ENCODE measurements at regions not wholly inside any gene's neighbourhood (a gene's known extent, or its start where the extent isn't known, plus 50 kb on each side); places are given as distances from the start of the nearest gene placed in this dataset.

DNA sequence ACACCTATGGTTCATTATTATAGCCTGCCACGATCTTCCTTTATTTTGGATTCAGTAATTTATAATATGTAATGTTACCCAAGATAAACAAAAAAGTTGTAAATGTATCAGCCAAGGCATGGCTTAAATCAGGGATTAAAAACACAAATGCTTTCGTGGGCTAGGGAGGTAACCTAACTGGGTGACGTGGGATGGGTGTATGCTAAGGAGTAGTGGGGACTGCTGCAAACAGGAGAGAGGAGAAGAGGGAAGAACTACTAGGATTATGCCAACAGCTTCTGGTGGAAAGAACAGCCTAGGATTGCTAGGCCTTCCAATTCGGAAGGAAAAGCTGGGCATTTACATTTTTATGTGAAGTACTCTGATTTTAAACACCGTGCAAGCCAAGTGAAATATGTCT is 244.8 kb upstream of the POU3F2 start:
- no peak for DNase-seq

DNA sequence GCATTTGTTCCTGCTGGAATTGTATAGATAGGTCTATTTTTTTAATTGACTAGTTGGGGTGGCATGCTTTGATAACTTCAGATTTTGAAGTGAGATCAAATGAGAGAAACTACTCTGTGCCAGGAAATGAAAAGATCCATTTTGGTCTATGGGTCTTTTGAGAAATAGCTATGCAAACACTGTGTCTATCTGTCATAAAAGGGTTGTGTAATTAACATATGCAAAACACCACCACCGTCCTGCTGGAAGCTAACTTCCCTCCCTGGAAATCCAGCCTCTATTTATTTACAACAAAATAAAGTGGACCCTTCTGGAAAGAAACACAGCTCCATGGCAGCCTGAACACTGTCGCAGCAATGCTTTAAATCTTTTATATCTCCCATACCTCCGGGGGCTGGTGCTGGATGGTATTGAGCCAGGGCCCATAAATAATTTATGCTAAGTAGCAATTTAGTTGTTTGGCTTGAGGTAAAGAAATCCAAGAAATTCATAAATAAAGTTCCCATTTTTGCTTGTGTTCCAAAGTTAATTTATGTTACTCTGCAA is 244.2 kb upstream of the POU3F2 start:
- no peak for DNase-seq

DNA sequence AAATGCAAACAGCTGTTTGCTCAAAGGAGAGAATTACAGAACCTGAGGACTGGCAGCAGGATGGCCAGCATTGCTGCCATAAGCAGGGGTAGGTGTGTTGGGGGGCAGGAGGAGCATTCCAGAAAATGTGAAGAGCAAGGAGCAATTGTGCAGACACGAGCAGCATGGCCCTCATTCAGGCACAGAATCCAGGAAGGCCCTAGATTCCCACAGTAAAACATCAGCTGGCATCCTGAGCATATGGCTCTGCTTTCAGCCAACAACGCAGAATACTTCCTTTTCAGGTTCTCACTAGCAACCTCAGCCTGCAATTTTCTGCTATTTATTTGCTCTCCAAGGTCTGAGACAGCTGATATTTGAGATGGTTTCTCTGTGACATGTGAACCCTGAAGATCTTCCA is 243.4 kb upstream of the POU3F2 start:
- no peak for DNase-seq

DNA sequence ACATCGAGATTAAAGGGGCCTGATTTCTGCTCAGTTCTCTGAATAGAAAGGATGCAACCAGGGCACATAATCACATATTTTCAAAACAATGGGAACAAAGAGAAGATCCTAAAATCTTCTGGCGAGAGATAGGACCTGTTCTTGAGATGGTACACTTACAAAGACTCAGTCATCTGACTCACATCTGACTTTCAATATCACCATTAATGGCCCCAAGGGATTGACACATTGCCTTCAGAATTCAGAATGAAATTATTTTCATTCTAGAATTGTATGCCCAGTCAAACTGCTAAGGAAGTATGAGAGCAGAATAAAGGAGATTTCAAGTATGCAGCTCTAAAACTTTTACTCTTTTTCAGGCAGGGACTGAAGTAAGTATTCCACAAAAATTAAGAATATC is 240.7 kb upstream of the POU3F2 start:
- DNase-seq = no peak

DNA sequence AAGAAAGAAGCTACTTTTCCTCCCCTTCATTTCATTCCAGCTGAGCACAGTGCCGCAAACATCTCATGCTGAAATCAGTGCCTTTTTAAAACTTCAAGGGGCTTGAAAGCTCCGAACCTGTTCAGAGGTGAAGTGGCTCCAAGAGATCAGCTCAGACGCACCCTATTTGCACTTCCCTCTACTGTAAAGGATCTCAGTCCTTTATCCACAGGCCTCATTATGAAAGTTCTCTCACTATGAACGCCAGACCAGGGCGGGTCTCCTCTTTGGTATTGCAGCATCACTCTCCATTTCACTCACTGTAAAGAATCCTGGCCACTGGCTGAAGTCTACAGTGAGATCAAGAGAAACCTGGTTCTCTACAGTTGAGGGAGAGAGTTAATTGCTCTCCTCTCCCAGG is 232.7 kb upstream of the POU3F2 start:
- no peak for DNase-seq

DNA sequence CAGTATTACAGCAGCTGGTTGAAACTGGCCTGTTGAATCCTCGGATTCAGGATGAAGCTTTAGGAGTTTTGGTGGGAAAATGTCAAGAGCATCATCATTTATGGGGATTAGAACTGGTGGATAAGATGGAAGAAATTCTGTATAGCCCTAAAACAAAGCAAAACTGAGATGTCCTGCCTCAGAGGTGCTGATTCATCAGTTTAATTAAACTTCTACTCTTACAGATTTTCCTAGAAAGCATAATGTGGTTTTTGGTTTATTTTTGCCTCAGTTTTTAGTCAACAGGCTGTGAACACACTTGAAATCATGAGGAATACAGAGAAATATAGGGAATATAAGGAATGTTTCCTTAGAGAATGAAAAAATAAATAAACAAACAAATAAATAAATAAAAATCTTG is 228.7 kb upstream of the POU3F2 start:
- DNase-seq = no peak

DNA sequence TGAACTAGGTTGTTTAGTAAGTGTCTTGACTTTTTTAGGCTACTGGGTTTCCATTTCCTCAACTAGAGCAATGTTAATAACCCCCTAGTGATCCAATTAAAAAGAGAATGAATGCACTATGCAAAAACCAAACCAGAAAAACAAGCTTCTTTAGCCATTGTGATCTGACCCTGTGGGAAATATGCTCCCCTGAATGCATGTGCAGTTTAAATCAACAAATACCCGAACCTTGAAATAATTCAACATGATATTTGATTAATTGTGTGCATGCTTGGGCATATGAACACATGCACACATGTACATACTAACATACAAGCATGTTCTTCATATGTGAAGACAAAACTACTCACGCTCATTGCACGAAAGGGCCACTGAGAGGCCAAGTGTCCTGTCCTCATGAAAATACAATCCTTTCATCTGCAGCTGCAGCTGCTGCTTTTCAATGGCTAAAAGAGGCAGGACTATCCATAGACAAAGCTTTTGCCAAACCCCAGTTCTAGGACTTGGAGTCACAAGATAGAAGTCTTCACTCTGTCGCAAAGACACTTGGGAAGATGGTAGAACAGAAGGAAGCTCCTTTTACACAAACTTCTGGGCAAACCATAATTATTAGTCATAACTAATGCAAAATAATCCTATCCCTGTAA is 207.1 kb upstream of the POU3F2 start:
- no peak for DNase-seq

DNA sequence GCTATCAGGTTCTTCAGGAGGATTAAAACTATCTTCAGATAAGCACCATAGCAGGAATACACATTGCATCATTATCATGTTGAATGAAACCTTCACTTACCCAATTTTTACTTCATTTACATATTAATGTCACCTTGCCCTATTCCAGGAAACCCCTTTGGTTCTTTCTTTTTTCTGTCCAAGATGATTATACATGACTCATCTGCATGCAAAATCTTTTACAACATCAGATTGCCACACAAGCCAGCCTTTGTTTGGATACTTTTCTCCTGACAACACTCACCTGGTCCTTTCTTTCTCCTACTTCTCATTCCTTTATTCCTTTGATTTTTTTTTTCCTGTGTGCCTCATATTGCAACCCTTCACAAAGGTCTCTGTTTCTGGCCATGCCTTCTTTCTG is 200.5 kb upstream of the POU3F2 start:
- no peak for DNase-seq

DNA sequence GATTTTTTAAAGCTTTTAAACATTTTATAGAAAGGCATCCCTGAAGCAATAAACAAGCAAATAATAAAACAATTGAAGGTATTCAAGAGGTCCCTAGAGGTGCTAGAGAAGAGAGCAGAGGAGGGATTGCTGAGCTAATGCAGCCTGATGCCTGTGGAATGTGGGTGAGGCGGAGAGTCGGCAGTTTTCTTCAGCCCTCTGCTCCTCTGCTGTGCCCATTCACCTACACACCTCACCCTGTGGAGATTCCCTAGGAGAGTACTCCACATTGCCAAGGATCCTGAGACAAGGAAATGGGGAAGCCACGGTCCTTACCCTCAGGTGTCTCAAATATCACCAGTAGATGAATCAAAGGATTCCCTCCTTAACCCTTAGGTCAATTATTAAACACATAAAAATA is 199.8 kb upstream of the POU3F2 start:
- no peak for DNase-seq

DNA sequence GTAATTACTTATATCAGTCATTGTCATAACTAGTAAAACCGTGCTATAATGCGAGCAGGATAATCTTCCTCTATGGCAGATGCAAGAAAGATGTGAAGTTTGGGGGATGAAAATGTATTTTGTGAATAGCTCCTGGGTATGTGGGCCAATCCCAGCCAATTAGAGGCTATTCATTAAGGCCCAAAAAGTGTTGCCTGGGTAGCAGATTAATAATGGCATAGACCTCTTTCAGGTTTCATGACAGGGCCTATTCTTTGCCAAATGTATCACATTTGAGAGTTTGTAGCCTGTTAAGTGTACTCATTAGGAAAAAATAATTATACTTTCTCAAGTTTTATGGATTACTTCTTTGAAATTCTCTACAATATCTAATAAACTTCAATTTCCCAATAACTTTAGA is 199.2 kb upstream of the POU3F2 start:
- DNase-seq = peak in 1 of 56 donors; percentile 24

DNA sequence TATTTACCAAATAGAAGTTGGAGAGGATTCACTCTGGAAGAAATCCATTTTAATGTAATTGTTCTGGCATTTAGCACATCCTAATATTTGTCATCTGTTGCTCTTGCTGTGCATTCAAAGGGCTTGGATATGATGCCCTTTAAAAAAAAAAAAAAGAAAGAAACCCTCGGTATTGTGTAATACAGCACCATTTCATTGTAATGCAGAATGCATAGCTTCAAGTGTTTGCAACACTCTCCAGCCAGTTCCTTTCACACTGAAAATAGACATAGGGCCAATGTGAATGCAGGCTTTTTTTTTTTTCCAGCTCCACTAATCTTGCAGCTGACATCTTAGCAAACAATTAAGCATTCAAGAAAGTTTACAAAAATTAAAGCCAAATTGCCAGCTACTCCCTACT is 197.4 kb upstream of the POU3F2 start:
- no peak for DNase-seq

DNA sequence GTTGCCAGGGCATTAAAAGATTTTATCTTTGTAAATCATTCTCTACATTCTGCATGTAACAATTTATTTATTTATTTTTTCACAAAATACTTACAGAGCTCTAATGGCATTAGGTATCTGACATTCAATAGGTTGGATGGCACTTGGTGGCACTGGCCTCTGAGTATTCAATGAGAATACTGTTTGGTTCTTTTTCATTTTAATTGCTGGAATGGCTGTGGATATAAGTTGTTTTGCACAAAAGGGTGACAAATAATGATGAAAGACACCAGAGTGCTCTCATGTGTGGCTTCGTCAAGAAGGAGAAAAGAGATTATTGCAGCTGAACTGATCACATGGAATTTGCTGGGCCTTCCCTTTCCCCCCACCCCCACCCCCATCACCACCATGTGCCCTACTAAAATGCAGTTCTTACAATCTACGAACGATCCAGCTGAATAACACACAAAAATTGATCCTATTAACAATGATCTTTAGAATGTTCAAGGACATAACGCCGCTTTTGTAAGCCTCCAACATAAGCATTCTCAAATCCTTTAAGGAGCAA is 195.2 kb upstream of the POU3F2 start:
- no peak for DNase-seq

DNA sequence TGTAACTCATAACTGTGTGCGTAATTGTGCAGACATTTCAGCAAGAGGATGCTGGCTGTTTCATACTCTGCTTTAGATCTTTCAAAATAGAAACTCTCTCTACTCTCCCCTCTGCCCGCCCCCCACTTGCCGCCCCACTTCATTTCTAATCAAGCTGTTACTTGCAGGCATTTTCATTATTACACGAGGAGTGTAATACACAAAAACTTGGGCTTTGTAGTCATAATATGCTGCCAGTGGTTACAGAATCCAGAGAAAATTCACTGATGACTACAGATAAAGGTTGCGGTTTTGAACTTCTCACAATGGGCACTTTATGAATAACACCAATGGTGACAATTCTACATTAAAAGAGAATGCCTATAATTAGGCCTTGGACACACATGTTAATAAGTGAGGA is 194.0 kb upstream of the POU3F2 start:
- no peak for DNase-seq

DNA sequence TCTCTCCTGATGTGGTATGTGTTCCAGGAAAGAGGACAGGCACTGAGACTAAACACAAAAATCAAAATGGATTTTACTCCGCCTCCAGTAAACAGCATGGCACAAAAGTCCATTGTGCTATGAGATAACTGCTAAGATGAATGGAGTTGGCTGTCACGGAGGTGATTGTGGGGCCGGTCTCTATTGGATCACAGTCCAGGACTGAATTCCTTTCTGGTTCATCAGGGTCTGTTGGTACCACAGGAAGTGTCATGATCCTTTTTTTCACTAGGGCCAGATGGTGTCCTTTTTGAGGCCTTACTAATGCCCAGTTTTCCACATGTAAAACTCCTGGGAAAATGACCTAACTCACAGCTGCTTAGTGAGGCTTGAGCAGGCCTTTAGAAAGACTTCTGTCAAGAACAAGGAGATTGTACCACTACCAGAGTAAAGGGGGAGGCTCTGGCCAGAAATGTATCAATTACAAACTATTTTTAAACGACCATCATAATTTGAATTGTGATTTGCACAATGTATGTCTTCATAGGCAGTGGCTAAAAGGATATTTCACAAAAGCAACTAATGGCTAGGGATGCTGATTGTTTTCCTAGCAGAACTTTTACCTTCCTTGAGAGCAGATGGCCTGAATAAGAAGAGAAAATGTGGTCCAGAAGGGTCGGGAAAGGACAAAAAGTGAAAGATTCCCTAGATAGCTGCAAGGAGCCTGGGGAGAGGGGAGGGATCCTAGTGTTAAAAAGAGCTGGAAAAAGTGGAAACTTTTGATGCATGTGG is 192.2 kb upstream of the POU3F2 start:
- peak in 33 of 56 donors; percentile 2 to 71 (median 27) for DNase-seq

DNA sequence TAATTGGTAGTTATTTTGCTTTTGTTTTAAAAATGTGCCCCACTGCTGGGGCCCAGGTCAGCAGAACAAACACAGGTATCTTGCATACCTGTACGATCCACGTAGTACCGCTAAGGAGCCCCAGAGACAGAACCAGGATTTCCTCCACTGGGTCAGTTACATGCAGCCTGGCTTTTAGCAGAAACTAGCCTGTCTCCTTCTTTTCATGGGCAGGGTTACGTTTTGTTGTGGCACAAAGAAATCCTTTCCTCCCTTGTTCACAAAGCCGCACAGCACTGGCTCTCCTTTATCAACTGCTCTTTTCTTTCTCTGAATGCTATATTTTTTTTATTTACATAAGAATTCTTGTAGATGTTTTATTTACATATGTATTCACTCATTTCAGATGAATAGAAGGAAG is 190.3 kb upstream of the POU3F2 start:
- DNase-seq = no peak

DNA sequence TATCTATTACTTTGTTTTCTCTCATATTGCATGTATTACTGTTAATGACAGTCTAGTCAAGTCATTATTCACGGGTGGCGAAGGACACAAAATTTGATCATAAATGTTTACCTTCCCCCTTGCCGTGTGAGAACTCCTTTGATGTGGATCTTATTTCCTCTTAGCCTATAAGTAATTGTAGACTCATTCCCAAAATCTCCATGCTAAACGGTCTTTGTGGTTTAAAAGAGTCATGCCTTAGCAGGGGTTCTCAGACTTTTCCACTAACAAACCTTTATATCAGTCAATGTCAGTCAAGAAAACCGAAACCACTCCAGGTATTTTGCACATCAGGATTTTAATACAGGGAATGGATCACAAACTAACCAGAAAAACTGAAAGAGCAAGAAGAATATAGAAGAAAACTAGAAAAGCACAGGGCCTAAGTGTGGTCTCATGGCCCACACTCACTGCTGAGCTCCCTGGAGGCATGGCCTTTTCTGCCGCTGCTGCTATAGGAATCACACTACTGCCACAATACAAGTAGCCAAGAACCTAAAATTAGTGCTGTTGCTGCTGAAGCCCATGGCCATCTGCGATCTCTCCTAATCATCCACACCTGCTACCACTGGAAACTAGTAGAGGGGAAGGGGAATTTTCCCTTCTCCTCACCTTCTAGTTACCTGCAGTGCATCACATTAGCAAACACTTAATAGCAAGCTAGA is 186.0 kb upstream of the POU3F2 start:
- no peak for DNase-seq

DNA sequence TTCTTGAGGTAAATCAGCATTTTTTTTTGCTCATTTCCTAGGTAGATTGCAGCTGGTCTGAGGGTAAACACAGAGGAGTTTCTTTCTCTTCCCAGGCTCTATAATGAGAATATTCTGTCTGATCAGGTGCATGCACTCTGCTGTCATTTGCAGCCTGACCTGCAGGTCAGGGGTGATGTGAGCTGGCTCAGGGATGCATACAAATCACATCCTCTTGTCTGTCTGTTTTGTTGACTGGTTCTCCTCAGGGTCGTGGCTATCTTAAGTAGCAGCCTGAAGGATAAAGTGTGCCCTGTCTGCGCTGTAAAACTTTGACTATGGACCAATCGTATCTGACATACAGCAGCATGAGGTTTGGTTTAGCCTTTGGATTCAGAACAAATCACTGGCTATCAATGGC is 183.4 kb upstream of the POU3F2 start:
- no peak for DNase-seq

DNA sequence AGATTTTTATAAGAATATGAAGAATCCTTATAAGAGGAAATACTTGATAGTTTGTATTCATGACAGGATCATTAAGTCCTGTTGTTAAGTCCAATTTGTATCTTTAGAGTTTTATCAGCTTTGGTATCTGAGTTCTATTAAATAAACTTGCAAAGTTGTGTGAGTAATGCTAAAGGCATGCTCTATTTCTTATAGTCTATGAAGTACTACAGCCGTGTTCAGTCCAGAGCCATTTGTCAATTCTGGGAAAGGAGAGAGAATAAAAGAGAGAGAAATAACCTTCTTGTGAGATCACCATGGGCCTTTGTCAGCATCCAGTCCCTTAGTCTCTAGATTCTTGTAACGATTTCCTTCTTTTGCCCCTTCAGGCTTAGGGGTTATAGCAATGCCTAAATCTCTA is 181.2 kb upstream of the POU3F2 start:
- no peak for DNase-seq

DNA sequence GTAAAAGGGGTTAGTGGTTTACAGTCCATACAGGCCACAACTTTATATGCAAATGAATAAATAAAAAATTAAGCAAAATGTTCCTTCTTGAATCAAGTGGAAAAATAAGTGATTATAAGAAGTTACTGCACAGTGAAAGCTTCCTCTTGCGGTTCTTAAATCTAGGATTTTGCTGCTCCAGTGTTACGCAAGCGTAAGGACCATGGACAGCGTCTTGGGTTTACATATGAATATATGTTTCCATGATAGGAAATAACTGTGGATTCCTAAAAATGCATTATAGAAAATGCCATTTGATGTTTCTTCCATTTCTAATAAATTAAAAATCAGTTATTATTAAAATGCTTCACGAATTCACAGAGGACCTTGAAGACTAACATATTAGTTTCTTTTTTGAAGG is 176.6 kb upstream of the POU3F2 start:
- no peak for DNase-seq

DNA sequence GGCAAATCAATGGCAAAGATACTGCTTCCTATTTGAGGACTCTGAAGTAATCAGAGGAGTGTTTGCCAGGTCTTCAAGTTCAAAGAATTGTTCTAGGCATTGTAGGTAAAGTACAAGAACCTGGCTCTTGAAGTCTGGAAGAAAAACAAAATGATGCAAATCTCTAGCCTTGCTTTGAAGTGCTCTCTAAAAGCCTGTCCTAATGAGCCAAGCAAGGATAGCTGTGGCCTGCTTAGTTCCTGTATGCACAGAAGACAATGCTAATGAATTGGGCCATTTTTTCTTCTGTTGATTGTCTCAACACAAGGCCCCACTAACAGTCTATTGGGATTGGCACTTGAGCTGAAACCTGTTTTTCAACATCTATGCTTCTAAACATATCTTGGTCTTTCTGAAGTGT is 165.0 kb upstream of the POU3F2 start:
- DNase-seq = no peak

DNA sequence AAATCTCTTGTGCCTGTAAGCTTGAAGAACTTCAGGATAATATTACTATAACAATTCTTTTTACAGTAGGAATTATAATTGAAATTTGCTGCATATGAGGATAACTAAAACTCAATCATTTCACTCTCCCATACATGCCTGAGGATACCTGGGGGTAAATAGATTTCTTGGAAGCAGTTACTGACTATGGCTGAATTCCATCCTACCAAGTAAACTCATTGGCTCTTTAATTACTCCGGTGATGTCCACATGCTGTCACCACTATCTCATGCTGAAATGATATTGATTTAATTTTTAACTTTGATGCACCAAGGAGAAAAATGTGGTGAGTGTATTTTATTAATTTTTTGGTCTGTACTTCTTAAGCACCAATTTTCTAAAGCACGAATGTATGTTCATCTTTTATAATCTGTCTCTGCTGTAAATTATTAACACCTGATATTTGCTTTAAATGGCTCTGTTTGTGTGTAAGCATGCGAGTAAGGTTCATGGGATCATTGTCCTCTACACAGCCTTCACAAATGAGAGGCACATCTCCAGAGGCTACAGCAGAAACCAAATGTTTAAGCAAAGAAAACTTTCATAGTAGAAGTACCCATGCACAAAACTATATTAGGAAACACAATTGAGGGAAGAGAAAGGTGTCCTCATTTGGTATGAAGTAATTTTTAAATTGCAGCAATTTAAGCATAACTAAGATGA is 164.2 kb upstream of the POU3F2 start:
- DNase-seq = no peak

All from nucleus accumbens (tissue), 56 donors.